GM18505 (cell line): ENCODE measurements at regions not wholly inside any gene's neighbourhood (a gene's known extent, or its start where the extent isn't known, plus 50 kb on each side); places are given as distances from the start of the nearest gene placed in this dataset.

Experiments
- ATAC-seq: cut with Tn5 transposase; IDR thresholded peaks from one replicate; pipeline ENCODE4 v1.9.1; 2021; ENCODE audit not compliant: unreplicated experiment
- POLR2A ChIP-seq: IDR thresholded peaks from 4 replicates; pipeline ENCODE4 v1.6.1; 2011; ENCODE audit warnings: borderline replicate concordance; ENCODE audit not compliant: insufficient read depth, insufficient read length; ENCODE audit errors: extremely low read depth

- no peak for ATAC-seq
- TF ChIP-seq POLR2A, result no peak
Observed at GRCh38 chr15:31461911-31462480, 135.4 kb downstream of the KLF13 start.

GRCh38 chr15:31463521-31464102, 137.0 kb downstream of the KLF13 start:
- ATAC-seq, result no peak
- no peak for TF ChIP-seq POLR2A

DNA sequence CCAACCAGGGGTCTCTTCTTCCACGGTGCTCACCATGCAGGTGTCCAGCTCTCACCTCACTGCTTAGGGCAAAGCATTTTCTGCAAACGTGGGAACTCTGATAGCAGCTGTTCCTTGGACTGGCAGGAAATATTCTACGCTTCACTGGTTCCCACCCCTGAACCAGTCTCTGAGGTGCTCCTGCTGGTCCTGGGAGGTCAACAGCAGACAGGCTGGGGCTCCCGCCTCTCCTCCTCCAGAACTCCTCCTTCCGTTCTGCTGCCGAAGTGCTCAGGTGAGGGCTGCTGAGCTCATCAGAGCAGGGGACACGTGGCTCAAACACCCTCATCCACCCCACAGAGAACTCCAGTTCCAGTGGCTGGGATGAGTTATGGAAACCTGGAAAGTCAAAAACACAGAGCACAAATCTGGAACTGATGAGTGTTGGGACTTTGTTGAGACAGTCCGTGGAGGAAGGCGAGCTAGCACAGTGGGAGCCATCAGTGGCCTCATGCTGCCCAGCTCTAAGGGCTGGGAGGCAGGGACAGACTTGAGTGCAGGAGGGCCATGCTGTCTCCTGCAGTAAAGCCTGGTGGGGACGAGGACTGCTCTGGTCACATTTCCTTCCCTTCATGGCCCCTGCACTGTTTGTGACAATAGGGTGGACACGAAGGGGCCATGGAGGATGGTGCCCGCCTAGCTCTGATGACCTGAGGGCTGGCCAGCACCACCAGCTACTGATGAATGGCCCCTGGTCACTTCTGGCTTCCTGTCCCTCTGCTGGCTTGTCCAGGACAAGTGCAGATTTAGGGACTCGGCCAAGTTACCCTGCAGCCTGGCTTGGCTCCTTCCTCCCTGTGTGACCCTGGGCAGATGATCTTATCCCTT, 137.8 kb downstream of the KLF13 start:
- TF ChIP-seq POLR2A, result no peak
- ATAC-seq, result no peak

DNA sequence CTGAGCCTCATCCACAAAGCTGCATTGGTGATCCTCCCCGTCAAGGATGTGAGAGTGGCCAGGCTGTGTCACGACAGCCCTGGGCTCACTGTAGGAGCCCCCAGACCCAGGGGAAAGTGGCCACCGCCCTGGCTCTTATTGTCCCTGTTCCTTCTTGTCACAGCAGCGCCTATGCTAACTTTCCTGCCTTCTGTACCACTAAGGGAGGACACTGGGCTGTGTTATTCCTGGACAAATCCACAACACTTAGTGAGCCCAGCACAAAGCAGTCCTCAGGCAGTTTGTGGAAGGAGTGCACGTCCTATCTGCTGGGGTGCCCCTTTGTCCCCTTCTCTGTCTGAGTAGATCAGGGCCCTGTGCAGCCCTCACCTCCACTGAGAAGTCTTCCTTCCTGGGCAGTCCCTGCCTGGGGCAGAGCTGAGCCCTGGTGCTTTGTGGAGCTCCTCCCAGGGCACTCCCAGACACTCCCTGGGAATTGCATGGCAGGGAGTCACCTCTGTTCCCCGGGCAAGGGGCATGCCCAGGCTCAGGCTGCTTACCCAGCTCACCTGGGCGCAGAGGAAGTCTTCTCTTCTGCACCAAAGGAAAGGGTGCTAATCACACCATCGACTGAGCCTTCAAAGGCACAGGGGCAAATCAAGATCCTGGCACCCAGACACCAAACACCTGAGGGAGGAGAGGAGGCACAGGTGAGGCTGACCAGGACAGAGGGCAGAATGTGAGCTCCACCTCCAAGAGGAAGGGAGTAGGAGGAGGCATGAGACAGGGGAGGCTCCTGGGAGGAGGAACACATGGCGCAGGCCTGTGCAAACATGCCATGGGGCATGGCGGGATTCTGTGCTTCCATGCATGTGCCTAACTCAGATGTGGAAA, 138.7 kb downstream of the KLF13 start:
- no peak for TF ChIP-seq POLR2A

GRCh38 chr15:31467361-31467760, 140.7 kb downstream of the KLF13 start:
- no peak for ATAC-seq
- no peak for TF ChIP-seq POLR2A

More for the DNA sequence above, 138.7 kb downstream of the KLF13 start:
- ATAC-seq, result no peak

DNA sequence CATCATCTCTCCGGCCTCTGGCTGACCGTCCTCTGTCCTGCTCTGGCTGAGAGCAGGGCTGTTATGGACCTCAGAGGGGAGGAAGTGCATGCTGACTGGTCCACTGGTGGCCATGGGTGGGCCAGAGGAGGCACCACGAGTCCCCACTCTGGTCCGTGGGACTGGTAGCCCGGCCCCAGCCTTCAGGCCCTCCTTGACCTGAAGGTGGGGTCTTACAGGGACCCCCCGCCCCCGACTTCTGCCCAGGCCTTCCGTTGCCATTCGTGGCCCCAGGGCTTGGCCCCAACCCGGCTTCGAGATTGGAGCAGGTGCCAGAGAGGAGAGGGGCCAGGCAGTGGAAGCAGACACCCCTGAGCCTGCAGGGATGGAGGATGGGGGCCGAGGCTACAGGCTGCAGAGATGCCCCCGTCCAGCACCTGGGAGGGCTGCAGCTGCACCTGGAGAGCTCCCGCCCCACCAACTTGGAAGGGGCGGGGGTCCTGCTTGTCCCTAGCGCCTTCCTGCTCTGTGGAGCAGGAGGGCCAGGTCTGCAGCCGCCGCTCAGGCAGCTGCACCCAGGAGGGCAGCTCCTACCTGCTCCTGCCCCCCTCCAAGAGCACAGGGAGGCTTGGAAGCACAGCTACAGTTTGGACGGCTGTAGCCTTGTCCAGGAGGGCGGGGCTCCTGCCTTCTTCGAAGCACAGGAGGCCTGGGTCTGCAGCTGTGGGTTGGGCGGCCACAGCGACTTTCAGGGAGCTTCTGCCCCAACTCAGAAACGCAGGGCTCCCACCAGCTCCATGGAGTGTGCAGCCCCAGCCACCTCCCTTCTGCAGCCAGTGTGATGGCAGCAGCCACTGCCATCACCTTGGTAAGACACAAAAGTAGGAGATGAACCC, 142.5 kb downstream of the KLF13 start:
- TF ChIP-seq POLR2A, result no peak
- ATAC-seq, result no peak

GRCh38 chr15:31469786-31470525, 143.3 kb downstream of the KLF13 start:
- no peak for ATAC-seq
- TF ChIP-seq POLR2A, result no peak

DNA sequence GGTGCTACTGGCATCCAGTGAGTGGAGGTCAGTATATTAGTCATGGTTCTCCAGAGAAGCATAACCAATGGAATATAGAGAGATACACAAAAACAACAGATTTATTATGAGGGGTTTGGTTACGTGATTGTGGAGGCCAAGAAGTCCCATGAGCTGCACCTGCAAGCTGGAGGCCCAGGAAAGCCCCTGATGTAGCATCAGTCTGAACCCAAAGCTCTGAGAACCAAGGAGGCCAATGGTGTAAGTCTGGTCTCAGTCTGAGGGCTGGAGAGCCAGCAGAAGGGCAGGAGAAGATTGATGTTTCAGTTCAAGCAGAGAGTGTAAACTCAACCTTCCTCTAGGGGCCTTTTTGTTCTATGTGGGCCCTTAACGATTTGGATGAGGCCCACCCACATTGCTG, 144.1 kb downstream of the KLF13 start:
- no peak for ATAC-seq
- TF ChIP-seq POLR2A, result no peak

DNA sequence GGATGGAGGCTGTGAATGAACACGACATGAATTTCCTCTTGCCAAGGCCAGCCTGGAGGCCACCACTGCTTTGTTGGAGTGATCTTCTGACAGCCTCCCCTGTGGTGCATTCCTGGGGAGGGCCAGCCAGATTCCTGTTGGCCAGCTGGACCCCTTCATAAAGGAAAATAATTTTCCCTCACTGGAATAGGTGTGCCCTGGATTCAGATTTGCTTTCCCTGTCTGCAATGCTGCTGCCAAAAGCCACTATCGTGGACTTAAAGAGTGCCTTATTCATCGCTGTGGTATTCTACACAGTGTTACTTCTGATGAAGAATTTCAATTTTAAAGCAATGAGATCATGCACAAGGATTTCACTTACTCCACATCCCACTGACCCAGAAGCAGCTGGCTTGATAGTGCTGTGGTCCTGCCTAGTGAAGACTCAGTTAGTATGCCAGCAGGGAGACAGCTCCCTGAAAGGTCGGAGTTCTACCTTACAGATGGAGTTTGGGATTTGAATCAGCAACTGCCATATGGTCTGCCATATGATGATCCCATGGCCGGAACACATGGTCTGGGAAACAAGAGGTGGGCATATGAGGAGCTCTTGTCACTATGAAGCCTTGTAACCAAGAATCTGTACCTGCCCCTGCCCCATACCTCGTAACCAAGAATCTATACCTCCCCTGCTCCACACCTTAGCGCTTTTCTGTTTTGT, 145.2 kb downstream of the KLF13 start:
- TF ChIP-seq POLR2A, result no peak
- ATAC-seq, result no peak

DNA sequence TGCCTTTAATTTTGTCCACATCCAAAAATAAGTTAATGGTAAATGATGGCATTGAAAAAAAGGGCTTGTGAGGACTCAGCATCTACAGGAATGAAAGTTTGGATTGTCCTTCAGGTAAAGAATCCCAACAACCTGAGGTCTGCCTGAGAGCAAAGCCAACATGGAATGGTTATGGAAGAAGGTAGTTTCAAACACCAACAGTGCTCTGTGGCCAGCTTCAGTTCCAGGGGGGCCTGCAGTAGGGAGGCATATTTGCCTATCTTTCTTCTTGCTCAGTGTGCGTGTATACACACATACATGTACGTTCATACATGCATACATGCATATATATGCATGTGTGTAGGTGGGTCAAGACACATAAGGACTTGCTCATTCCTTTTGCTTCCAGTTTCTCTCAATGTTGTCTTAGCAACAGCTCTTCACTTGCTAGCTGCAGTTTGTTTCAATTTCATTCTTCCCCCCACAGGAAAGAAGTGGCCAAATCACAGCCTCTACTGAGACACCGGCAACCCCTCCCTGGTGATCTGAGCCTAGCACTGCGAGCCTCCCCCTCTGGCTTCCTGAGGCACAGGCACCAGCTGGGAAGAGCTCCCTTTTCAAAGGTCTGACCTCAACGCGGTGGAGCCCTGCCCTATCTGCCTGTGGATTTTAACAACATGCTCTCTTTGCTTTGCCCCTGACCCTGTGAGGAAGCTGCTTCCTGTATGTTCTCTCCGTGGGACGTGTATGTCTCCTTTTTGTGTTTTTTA, 146.2 kb downstream of the KLF13 start:
- ATAC-seq, result peak; percentile 68
- peak; percentile 50 for TF ChIP-seq POLR2A
